ENCODE measurements at regions not wholly inside any gene's neighbourhood (a gene's known extent, or its start where the extent isn't known, plus 50 kb on each side); places are given as distances from the start of the nearest gene placed in this dataset.

DNA sequence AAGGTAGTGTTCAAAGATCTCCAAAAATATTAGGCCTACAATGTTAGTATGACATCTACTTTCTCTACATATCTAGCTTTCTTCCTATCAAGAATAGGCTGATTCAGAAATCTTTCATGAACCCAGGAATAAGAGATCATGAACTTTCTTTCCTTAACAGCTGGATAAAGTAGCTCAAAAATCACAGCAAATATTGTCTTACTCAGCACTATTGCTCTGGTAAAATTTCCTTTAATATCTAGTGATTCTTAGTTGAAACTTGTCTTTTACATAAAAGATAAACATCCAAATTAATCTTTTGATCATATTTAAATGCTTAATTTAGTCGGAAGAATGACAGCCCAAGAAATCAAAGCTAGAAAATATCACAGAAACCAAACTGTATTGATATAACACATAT, 131.9 kb downstream of the NOL4 start:
- Histone ChIP-seq H3K4me2 (no peak overlapping the region), H3K4me3 (no peak overlapping the region), H3K27me3 (no peaks in the 10 kb centered on the region), H3K9me2 (replicated peaks; ENCODE audit: insufficient read depth) (no peaks in the 10 kb centered on the region), H4K20me1 (ENCODE audit: insufficient read depth, poor library complexity, severe bottlenecking) (no peaks in the 10 kb centered on the region), H3K36me3 (replicated peaks; ENCODE audit: insufficient read depth, low read depth) (no peaks in the 10 kb centered on the region), H3K27ac (no peak overlapping the region), H3K4me1 (ENCODE audit: insufficient read depth) (no peaks in the 10 kb centered on the region), H3K79me2 (no peaks in the 10 kb centered on the region), H3K9me3 (ENCODE audit: low read depth) (no peaks in the 10 kb centered on the region), H2AFZ (no peak overlapping the region)
- no peak for TF ChIP-seq EZH2phosphoT487 (IDR thresholded peaks at IDR 0.05; ENCODE audit: low read depth, severe bottlenecking, unreplicated experiment)
- no peak for TF ChIP-seq EZH2 (IDR thresholded peaks at IDR 0.05; ENCODE audit: borderline replicate concordance)
- TF ChIP-seq, protein P1, sequence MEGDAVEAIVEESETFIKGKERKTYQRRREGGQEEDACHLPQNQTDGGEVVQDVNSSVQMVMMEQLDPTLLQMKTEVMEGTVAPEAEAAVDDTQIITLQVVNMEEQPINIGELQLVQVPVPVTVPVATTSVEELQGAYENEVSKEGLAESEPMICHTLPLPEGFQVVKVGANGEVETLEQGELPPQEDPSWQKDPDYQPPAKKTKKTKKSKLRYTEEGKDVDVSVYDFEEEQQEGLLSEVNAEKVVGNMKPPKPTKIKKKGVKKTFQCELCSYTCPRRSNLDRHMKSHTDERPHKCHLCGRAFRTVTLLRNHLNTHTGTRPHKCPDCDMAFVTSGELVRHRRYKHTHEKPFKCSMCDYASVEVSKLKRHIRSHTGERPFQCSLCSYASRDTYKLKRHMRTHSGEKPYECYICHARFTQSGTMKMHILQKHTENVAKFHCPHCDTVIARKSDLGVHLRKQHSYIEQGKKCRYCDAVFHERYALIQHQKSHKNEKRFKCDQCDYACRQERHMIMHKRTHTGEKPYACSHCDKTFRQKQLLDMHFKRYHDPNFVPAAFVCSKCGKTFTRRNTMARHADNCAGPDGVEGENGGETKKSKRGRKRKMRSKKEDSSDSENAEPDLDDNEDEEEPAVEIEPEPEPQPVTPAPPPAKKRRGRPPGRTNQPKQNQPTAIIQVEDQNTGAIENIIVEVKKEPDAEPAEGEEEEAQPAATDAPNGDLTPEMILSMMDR (IDR thresholded peaks at IDR 0.05; ENCODE audit: poor library complexity): no peak
- DNase-seq (ENCODE audit: low spot score): no peak
- 87% methylated on average over 1 of the region's 1 CpG for WGBS (ENCODE audit: low lambda C conversion rate, missing lambda C conversion rate)

DNA sequence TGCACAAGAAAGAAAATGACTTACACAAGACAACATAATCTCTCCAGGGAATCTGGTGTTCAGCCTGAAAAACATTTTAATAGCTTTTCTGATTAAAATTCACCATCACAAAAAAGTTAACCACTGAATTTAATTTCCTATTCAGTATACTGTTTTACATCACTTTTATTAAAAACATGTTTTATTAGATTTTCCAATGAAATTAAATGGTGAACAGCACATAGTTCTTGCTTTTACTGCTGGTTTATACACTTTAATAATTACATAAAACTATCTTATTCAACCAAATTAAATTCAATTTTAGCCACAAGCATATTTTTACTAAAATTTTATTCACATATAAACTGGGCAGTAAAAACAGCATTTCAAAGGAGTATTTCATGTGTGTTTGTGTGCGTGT, 138.3 kb downstream of the NOL4 start:
- Histone ChIP-seq H4K20me1 (ENCODE audit: insufficient read depth, poor library complexity, severe bottlenecking) (no peaks in the 10 kb centered on the region), H3K27me3 (no peaks in the 10 kb centered on the region), H2AFZ (no peak overlapping the region), H3K4me2 (no peak overlapping the region), H3K79me2 (no peaks in the 10 kb centered on the region), H3K27ac (no peak overlapping the region), H3K36me3 (replicated peaks; ENCODE audit: insufficient read depth, low read depth) (no peaks in the 10 kb centered on the region), H3K4me1 (ENCODE audit: insufficient read depth) (no peaks in the 10 kb centered on the region), H3K9me2 (replicated peaks; ENCODE audit: insufficient read depth) (no peaks in the 10 kb centered on the region), H3K9me3 (ENCODE audit: low read depth) (no peaks in the 10 kb centered on the region), H3K4me3 (no peak overlapping the region)
- 0% methylated on average over 1 of the region's 1 CpG for WGBS (ENCODE audit: low lambda C conversion rate, missing lambda C conversion rate)
- DNase-seq (ENCODE audit: low spot score): no peak
- TF ChIP-seq EZH2 (IDR thresholded peaks at IDR 0.05; ENCODE audit: borderline replicate concordance) (no peak), EZH2phosphoT487 (IDR thresholded peaks at IDR 0.05; ENCODE audit: low read depth, severe bottlenecking, unreplicated experiment) (no peak)
- TF ChIP-seq, protein P1 (IDR thresholded peaks at IDR 0.05; ENCODE audit: poor library complexity): no peak

DNA sequence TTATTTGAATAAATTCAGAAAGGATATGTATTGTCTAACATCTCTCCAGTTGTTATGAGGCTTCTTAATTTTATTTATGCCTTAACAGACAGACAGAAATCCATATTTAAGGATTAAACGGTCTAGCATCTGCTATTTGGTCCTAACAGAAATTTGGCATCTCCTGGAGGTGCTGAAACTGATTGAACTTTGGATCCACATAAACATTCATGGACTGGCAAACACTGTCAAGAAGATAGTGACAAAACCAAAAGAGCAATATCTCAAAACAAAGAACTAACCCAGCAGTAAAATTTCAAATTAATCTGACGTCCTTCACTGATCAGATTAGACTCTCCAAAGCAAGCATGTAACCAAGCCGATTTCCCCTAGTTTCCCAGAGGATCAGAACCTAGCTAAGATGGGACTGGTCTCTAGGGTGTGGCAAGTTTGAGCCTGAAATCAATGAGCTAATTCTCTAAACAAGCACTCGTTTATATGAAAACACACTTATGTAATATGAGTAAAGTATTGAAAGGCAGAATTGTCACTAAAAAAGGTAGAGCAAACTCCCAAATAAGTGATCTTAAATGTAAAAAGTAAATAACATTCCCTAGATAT, 139.5 kb downstream of the NOL4 start:
- H3K4me3 ChIP-seq: no peak overlapping the region
- TF ChIP-seq EZH2 (IDR thresholded peaks at IDR 0.05; ENCODE audit: borderline replicate concordance) (no peak), EZH2phosphoT487 (IDR thresholded peaks at IDR 0.05; ENCODE audit: low read depth, severe bottlenecking, unreplicated experiment) (no peak)
- TF ChIP-seq, protein P1 (IDR thresholded peaks at IDR 0.05; ENCODE audit: poor library complexity): no peak
- H3K9me2 ChIP-seq (replicated peaks; ENCODE audit: insufficient read depth): no peaks in the 10 kb centered on the region
- WGBS (ENCODE audit: low lambda C conversion rate, missing lambda C conversion rate): 64% methylated on average over 4 of the region's 4 CpGs
- H3K27ac ChIP-seq: no peak overlapping the region
- H3K4me2 ChIP-seq: no peak overlapping the region
- no peak overlapping the region for H2AFZ ChIP-seq
- H3K27me3 ChIP-seq: no peaks in the 10 kb centered on the region
- no peak for DNase-seq (ENCODE audit: low spot score)
- H3K9me3 ChIP-seq (ENCODE audit: low read depth): no peaks in the 10 kb centered on the region
- H3K36me3 ChIP-seq (replicated peaks; ENCODE audit: insufficient read depth, low read depth): no peaks in the 10 kb centered on the region
- no peaks in the 10 kb centered on the region for H4K20me1 ChIP-seq (ENCODE audit: insufficient read depth, poor library complexity, severe bottlenecking)
- H3K4me1 ChIP-seq (ENCODE audit: insufficient read depth): no peaks in the 10 kb centered on the region
- no peaks in the 10 kb centered on the region for H3K79me2 ChIP-seq

Data from hepatocyte (in vitro differentiated cells).